CD4-positive, alpha-beta T cell treated with Interleukin-4 for 4 hours (primary cell): ENCODE measurements at regions not wholly inside any gene's neighbourhood (a gene's known extent, or its start where the extent isn't known, plus 50 kb on each side); places are given as distances from the start of the nearest gene placed in this dataset.
"Not testable (repeated sequence)": the region's sequence is repeated elsewhere in the genome, so short reads cannot be mapped to it uniquely, and the experiment has no call there.

Source experiments
- DNase-seq: peaks from one replicate; pipeline ENCODE4 v3.0.0-alpha.2; 2020

- not testable (repeated sequence) for DNase-seq
Measured at GRCh38 chr20:17891131-17891530, 77.5 kb downstream of the SNX5 start.

DNA sequence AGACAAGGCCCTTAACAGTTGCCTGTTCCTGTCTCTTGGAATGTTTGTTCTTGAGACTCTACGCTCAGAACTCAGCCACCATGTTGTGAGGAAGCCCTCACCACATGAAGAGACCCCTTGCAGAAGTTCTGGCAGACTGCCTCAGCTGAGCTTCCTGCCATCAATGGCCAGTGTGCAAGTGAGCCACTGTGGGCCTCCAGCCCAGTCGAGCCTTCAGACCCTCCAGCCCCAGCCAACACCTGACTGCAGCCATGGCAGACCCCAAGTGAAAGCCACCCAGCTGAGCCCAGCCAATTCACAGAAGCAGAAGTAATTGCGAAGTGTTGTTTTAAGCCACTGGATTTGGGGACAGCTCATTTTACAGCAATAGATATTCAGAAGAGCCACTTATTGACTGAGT, 78.3 kb downstream of the SNX5 start:
- no peak for DNase-seq

DNA sequence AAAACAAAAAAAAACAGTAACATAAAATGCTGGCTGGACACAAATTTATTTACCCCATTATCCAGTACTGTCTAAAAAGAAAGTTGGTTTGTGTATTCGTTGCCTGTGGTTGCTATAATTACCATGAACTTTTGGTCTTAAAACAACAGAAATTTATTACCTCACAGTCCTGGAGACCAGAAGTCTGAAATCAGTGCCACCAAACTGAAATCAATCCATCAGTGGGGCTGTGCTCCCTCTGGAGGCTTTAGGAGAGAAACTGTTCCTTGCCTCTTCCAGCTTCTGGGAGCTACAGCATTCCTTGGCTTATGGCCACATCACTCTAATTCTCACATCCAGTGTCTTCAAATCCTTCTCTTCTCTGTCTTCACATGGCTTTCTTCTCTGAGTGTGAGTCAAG, 79.4 kb downstream of the SNX5 start:
- no peak for DNase-seq

DNA sequence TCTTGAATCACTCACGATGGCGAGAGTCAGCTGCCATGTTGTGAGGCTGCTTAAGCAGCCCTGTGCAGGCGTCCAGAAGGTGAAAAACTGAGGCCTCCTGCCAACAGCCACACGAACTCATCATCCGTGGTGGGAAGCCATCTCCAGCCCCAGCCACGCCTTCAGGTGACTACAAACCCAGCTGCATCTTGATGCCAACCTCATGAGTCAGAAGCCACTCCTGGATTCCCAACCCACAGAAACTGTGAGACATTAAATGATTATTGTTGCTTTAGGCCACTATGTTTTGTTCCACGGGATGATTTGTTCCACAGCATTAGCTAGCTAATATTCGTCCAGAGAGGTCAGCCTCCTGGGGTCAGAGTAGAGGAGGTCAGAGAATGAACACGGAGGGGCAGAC, 80.5 kb downstream of the SNX5 start:
- DNase-seq = no peak

- no peak for DNase-seq
Measured at GRCh38 chr20:17887331-17888030, 81.1 kb downstream of the SNX5 start.

- DNase-seq = no peak
Measured at GRCh38 chr20:17885544-17885943, 83.0 kb downstream of the SNX5 start.

DNA sequence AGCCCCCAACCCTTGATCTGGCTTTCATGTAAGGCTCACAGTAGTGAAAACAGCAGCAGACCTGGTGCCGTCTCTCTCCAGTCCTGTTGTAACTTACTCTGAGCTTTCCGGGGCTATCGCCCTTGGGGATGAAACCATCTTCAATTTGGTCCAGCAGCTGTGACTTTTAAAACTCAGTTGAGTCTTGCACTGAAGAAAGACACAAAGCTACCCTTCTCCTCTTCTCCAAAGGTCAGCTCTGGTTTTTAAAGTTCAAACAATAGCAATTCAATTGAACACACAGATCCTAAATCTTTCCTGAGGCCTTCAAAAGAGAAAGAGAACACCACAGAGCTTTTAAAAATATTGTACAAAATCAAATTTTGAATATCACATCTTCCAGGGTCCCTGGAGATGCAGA, 83.5 kb downstream of the SNX5 start:
- no peak for DNase-seq

DNA sequence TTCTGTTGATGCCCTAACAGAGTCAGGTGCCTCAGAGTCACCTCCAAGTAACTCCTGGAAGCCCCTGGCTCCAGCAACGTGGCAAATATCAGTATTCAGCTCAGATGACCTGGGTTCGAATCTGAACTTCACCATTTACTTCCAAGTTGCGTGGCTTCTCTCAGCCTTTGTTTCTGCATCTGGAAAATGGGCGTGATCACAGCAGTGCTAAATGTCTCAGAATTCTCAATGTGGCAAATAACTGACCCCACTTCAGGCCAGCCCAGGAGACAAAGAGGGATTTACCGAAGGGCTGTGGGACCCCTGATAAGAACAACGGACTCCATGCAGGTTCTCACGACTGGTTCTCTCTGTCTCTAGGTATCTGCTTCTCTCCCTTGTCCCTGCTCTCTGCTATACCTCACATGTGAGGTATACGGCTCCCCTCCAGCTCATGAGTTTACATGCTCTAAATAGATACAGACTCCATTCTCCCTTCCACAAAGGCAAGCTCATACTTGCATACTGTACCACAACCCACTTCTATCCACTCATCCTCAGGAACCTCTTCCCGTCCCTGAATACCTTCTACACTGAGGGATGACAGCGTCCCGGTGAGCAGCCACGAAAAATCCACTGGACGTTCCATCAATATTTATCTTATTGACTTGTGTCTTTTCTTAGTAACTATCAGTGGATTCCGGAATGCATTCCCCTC, 84.1 kb downstream of the SNX5 start:
- no peak for DNase-seq

DNA sequence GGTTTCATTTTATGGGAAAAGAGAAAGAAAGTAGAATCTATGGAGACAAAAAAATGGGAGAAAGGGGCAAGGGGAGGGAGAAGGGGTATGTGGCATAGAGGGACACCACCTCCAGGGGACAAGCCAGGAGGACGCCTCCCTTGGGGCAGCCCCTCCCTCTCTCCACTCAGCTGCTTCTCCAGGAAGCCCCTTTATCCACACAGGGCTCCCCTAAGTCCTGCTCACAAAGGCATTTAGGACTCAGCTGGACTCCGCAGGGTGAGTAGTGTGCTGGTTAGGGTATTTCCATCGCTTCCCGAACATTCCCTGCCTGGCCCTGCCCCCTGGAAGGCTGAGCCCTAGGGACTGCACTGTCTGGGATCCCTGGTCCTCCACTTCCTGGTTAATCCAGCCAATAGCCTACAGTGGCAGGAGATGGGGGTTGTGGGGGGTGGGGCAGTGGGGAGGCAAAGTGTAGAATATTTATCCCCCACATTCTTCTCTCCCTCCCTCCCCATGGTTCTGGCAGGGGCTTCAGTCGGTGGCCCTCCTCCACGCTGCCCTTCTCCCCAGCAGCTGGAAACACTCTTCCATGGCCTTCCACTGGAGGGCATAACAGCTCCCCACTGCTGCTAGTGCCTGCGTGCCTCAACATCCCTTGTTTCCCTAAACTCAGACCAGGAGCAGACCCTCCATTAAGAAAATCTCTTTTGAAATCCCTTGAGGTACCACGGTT, 84.8 kb downstream of the SNX5 start:
- no peak for DNase-seq

DNA sequence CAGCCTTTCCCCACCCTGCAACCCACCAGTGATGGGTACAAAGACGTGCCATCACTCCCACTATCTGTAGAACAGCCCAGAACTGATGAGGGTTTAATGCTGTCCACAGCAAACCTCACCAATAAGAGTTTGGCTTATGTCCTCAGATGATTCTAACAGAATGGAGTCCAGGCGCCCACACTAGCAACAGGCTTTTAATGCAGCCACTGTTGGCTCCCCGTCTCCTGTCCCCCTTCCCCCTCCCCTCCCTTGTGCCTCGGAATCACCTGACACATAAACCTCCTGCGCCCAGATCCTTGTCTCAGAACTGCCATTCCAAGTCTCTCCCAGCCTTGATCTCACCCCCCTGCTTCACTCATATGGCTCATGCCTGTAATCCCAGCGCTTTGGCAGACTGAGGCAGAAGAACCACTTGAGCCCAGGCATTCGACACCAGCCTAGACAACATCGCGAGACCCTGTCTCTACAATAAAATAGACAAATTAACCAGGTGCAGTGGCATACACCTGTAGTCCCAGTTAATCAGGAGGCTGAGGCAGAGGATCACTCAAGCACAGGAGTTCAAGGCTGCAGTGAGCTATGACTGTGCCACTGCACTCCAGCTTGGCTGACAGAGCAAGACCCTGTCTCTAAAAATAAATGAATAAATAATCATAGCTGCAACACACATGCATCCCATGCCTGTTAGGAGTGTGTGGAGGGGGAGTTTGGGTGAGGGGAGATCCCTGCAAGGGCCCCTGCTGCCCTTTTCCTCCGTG, 85.6 kb downstream of the SNX5 start:
- DNase-seq = no peak

DNA sequence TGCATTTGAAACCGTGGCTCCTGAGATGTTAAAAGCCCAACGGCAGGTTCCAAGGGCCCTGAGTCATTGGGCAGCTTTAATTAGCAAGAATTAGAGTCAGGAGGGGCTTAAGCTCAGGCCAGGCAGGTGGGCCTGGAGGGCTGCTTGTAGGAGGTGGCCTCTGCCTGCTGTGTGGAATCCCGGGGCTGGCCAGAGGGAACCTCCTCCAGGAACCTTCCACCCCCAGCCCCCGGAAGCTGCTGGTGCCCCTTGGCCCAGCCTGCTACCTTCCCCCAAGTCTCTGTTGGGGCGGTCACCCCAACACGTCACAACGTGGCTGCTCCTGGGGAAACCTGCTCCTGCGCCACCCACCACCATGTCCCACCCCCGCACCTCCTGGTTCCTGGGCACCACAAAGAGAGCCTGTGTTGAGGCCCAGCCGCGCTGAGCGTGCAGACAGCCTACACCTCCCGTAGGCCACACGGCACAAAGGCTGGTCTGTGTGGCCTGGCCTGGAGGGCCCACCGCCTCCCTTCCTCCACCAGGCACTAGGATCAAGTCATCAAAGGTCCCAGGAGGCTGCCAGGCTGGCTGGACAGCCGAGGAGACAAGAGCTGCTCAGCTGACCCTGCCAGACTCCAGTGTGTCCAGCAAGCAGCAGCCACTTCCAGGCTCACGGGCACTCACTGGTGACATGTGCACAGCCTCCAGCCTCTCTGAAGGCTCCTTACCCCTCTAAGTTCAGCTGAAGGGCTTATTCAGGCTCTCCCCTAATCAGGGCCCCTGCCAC, 86.3 kb downstream of the SNX5 start:
- DNase-seq = no peak

- DNase-seq = no peak
Measured at GRCh38 chr20:17881741-17882064, 86.9 kb downstream of the SNX5 start.

GRCh38 chr20:17878912-17879602, 89.5 kb downstream of the SNX5 start:
- DNase-seq = no peak

DNA sequence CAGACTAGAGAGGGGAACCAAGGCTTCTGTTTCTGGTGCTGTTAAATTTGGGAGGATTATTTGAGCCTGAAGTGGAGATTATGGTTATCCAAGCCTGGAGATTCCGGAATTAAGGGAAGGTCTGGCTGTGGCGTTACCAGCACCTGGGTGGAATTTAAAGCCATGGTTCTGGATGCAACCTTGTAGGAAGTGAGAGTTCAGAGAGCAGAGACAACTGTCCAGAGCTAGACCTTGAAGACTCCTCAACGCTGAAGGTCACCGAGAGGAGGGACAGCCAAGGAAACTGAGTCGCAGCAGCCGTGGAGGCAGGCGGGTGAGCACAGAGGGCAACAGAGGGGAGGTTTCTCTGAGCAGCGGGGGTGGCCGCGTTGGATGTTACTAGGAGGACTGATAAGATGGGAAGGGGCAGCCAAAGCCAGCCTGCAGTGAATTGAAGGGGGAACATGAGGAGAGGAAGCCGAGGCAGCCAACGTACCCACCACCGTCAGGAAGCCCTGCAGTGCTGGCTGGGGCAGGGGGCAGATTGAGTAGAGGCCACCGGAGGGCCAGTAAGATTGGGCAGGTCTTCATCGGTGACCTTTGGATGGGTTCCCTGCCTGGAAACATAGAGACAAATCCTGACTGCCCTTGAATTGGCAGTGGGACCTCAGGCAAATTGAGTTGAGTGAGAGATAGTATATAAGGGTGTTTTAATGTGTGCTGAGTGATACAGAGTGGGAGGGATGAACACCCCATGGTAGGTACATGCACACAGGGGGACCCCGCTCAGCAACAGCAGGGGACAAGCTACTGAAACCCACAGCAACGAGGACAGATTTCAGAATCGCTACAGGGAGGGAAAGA, 90.3 kb downstream of the SNX5 start:
- DNase-seq = no peak

GRCh38 chr20:17875981-17876385, 92.6 kb downstream of the SNX5 start:
- DNase-seq = no peak

DNA sequence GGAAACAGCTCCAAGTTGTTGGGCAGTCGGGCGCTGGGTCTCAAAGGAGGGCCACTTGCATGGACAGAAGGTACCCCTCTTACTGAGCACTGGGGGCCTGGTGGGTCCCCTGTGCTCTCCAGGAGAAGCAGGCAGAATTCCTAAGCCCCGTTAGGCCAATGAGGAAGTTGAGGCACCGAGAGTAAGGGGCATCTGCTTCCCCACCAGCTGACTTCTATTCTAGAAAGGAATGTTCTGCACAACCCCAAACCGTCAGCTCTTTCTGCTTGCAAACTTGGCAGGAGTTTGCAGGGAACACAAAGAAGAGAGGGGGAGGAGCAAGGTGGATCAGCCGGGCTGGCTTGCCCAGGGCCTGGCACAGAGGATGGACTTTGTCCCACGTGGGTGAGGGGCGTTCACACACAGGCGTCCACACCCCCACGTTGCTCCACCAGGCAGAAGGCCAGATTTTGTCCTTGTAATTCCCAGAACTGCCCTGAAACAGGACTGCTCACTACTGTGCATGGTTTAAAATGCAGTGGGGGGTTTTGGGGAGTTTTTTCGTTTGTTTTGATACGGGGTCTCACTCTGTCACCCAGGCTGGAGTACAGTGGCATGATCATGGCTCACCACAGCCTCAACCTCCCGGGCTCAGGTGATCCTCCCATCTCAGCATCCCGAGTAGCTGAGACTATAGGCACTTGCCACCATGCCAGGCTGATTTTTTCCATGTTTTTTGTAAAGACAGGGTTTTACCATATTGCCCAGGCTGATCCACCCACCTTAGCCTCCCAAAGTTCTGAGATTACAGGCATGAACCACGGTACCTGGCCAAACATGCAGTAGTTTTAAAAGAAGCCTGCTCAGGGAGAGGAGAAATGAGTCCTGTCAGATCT, 93.3 kb downstream of the SNX5 start:
- no peak for DNase-seq

GRCh38 chr20:17874271-17875105, 94.1 kb downstream of the SNX5 start:
- DNase-seq = no peak

DNA sequence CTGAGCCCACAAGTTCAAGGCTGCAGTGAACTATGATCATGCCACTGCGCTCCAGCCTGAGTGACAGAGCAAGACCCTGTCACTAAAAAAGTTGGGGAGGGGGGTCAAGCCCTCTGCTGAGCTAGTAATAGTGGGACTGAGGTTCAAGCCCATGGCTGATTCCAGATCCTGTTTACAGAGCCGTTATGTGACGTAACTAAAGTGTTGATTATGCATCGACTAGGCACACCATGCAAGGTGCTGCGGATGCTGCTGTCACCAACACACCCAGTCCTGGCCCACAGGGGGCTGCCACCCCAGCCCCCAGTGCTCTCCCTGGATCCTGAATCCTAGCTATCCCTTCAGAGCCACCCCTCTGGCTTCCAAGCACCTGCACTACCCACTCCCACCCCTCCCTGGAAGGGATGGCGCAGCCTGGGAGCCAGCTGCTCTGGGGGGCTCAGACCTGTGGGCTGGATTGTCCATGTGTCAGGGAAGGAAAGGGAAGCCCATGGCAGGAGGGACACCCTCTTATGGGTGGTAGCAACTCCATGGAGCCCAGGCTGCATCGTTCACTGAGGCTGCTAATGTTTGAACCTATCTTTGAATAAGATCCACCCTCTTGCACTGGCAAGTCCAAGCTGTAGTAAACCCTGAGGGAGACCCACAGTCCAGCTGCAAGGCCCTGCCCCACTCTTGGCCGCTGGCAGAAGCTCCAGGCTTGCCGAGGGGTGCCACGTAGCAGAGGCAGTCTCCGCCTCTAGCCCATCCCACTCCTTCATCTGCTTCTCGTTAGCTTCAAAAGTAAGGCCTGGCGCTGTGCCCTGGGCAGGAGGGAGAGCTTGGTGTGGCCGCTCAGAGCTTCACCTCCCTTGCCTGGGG, 95.0 kb downstream of the SNX5 start:
- no peak for DNase-seq
